ENCODE measurements at regions not wholly inside any gene's neighbourhood (a gene's known extent, or its start where the extent isn't known, plus 50 kb on each side); places are given as distances from the start of the nearest gene placed in this dataset.

DNA sequence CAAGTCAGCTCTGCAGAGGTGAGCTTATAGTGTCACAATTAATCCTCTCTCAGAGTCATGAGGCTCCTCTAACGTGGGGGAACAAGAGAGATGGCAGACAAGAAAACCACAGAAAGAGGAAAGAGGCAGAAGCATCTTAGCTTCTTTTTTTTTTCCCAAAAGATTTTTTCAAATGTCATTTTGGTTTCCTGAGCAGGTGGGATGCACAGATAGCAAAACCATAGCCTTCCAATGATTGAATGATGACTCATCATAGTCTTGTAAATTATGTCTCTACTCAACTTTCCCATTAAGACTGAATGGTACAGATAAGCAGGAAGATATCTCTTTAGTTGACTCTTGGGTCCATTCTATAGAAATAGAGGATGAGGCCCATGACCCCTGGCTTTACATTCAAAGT, 162.8 kb upstream of the ZFHX3 start:
- TF ChIP-seq ZNF565 (CRISPR knock-in tag; conservative IDR thresholded peaks at IDR 0.05; ENCODE audit: low read depth) (no peak), TOX (CRISPR knock-in tag; IDR thresholded peaks at IDR 0.05; ENCODE audit: borderline replicate concordance) (no peak), ZNF8 (CRISPR knock-in tag; IDR thresholded peaks at IDR 0.05) (no peak), ESRRG (CRISPR knock-in tag; IDR thresholded peaks at IDR 0.05) (no peak), ZC3H10 (CRISPR knock-in tag; IDR thresholded peaks at IDR 0.05) (no peak), ZFP30 (CRISPR knock-in tag; IDR thresholded peaks at IDR 0.05) (no peak), RARB (CRISPR knock-in tag; IDR thresholded peaks at IDR 0.05) (no peak), CSDC2 (CRISPR knock-in tag; IDR thresholded peaks at IDR 0.05) (no peak), PPARA (CRISPR knock-in tag; IDR thresholded peaks at IDR 0.05; ENCODE audit: borderline replicate concordance) (no peak), CSRNP3 (CRISPR knock-in tag; IDR thresholded peaks at IDR 0.05) (no peak), OSR1 (CRISPR knock-in tag; IDR thresholded peaks at IDR 0.05) (no peak), ARNTL (CRISPR knock-in tag; IDR thresholded peaks at IDR 0.05; ENCODE audit: borderline replicate concordance, low read depth) (no peak)
- TF ChIP-seq, protein P1, sequence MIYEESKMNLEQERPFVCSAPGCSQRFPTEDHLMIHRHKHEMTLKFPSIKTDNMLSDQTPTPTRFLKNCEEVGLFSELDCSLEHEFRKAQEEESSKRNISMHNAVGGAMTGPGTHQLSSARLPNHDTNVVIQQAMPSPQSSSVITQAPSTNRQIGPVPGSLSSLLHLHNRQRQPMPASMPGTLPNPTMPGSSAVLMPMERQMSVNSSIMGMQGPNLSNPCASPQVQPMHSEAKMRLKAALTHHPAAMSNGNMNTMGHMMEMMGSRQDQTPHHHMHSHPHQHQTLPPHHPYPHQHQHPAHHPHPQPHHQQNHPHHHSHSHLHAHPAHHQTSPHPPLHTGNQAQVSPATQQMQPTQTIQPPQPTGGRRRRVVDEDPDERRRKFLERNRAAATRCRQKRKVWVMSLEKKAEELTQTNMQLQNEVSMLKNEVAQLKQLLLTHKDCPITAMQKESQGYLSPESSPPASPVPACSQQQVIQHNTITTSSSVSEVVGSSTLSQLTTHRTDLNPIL (CRISPR knock-in tag; IDR thresholded peaks at IDR 0.05; ENCODE audit: low read depth): no peak

Data from SK-N-SH treated with all-trans-retinoic acid at 6 μM for 48 hours (cell line).